ENCODE measurements at regions not wholly inside any gene's neighbourhood (a gene's known extent, or its start where the extent isn't known, plus 50 kb on each side); places are given as distances from the start of the nearest gene placed in this dataset.

- TF ChIP-seq POLR2AphosphoS5 (IDR thresholded peaks at IDR 0.05) = no peak
- TF ChIP-seq CTCF (IDR thresholded peaks at IDR 0.05) = no peak
- TF ChIP-seq EP300 (IDR thresholded peaks at IDR 0.05) = no peak
Measured at GRCh38 chr12:42977451-42978230, 388.1 kb upstream of the PRICKLE1 start.
